GM19023 (cell line): ENCODE measurements at regions not wholly inside any gene's neighbourhood (a gene's known extent, or its start where the extent isn't known, plus 50 kb on each side); places are given as distances from the start of the nearest gene placed in this dataset.
"Not testable (repeated sequence)": the region's sequence is repeated elsewhere in the genome, so short reads cannot be mapped to it uniquely, and the experiment has no call there.

Experiments used
- ATAC-seq: cut with Tn5 transposase; IDR thresholded peaks from one replicate; pipeline ENCODE4 v1.9.1; 2021; ENCODE audit warnings: mild to moderate bottlenecking, moderate library complexity; ENCODE audit not compliant: unreplicated experiment

- ATAC-seq: no peak
These were observed 102.0 kb upstream of the IGF1R start for GRCh38 chr15:98546329-98546728.

DNA sequence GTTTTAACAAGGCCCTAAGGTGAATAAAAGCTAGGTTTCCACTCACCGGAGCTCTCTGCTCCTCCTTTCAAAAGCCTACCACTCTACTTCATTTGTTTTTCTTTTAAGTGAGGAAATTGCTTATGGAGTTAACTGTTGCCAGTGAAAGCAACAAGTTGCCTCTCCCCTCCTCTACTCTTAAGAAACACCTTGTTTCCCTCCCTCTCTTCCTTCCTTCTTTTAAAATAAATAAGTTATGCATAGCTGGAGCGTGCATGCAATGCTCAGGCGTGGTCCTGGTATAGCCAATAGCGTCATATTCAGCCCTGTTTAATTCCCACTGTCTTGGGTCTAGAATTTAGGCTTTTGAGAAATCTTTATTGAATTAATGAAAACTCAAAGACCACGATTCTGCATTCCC, 101.1 kb upstream of the IGF1R start:
- ATAC-seq: no peak

- no peak for ATAC-seq
These were observed 100.6 kb upstream of the IGF1R start for GRCh38 chr15:98547741-98548138.

DNA sequence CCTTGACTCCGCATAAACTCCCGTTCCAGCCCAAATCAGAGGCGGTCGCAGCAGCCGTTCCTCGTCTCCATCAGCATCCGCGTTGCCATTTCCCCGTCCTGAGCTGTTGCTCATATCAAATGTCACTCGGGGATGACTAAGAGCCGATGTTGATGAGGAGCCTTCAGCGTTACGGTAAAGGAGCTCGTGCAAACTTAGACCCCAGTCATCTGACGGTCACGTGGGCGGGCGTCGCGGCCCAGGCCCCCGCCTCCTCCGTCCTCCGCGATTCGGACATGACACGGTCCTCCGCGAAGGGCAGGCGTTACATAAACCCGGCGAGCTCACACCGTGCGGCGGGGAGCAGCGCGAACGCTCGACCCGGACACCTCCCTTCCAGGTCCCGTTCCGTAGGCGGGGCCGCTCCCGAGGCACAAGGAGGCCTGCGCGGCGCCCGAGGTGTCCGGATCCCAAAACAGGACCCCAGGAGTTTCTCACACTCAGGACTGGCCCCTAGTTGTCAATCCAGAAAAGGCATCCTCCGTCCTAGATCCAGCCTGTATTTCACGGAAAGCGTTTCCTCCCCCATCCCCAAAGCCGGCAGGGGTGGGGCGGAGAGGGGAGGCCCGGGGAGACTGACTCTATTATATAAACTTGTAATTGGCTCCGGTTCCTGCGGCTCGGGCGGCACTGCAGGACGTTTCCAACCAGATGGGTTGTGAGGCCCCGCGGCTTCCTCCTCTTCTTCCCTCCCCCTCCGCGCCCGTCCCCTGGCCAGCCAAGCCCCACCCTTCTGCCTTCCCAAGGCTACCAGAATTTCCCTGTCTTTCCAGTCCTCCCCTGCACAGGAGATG, 100.0 kb upstream of the IGF1R start:
- ATAC-seq: no peak

DNA sequence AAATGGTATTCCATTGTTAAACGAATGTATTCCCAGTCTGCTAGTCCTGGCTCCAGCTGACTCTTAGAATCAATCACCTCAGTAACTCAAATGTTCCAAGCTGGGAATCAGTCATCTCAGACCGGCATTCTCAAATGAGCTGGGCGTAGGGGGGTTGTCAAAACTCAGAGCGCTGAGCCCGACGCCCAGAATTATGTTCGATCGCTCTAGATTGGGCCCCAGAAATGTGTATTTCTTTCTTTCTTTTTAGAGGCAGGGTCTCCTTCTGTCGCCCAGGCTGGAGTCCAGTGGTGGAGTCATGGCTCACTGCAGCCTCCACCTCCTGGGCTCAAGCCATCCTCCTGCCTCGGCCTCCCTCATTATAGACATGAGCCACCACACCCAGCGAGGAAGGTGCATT, 99.3 kb upstream of the IGF1R start:
- ATAC-seq: no peak

DNA sequence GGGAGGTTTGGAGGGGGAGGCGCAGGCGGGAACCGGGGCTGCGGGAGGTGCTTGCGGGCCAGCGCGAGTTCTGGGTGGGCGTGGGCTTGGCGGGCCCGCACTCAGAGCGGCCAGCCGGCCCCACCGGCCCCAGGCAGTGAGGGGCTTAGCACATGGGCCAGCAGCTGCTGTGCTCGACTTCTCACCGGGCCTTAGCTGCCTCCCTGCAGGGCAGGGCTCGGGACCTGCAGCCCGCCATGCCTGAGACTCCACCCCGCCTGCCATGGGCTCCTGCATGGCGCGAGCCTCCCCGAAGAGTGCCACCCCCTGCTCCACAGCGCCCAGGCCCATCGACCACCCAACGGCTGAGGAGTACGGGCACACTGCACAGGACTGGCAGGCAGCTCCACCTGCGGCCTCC, 98.6 kb upstream of the IGF1R start:
- ATAC-seq: no peak

- not testable (repeated sequence) for ATAC-seq
These were observed 98.0 kb upstream of the IGF1R start for GRCh38 chr15:98550363-98550762.

- ATAC-seq: no peak
These were observed 96.3 kb upstream of the IGF1R start for GRCh38 chr15:98551936-98552562.

DNA sequence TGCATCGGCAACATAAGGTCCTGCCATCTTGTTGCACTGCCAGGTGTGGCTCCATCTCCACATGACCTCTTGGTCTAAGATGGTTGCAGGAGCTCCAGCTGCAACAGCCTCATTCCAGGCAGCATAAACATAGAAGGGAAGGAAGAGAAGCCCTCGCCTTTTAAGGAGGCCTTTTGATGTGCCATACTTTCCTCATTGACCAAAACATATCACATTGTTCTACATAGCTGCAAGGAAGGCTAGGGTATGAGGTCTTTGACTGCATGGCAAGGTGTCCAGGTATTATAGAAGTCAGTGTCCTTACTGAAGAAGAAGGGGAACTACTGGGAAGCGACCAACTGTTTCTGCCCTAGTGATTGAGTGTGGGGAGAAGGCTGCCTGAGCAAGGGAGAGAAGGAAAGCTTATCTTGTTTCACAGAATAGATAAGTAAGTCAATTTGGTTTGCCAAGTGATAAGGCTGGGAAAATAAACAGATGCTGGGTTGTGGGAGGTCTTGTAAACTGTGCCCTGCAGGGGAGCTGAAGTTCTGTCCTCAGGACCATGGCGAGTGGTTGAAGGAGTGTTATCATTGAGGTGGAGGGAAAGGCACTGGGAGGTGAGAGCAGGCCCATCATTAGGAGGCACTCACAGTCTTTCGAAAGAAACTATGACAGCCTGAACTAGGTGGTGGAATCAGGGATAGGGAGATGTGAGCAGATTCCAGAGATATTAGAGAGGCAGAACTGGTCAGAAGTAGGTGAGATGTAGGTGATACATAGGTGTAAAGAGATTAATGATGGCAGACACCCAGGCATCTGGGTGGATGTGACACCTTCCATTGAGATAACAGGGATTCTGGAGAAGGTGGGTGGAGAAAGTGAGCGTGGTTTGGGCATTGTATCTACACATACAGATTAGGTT, 93.8 kb upstream of the IGF1R start:
- no peak for ATAC-seq

- ATAC-seq: no peak
These were observed 93.2 kb upstream of the IGF1R start for GRCh38 chr15:98555173-98555515.

DNA sequence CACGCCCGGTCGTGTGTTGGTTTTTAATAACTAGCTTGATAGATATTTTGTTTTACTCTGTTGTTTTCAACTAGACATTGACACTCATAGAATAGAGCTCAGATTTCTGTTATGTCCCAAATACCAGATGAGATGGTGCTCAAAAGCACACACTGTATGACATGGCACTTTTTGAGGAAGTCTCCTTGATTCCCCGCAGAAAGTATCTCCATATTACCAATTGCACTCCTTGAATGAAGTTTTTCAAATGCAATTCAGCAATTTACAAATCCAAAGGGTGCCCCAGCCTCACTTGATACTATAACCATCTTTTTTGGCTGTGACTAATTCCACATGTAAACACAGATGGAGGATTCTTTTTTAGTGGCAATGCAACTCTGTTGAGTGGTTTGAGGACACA, 92.0 kb upstream of the IGF1R start:
- ATAC-seq: no peak

DNA sequence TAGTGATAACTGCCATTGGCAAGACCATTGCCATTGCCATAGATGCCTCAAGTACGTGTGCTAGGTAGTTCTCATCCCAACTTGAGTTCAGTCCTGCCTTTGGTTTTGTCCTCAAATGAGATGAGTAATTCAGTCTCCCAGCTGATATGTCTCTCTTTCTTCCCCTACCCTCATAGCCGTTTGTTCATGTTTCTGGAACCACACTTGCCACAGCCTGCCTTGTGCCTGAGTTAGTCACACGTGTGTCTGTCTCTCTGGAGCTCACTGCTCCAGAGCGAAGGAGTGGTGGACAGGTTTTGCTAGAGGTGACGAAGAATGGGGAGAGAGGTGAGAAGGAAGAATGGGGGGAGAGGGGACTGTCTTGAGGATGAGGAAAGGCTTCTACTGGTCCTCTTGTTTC, 88.0 kb upstream of the IGF1R start:
- no peak for ATAC-seq

GRCh38 chr15:98561169-98561941, 87.0 kb upstream of the IGF1R start:
- ATAC-seq: no peak

GRCh38 chr15:98562331-98562937, 85.9 kb upstream of the IGF1R start:
- ATAC-seq: no peak

DNA sequence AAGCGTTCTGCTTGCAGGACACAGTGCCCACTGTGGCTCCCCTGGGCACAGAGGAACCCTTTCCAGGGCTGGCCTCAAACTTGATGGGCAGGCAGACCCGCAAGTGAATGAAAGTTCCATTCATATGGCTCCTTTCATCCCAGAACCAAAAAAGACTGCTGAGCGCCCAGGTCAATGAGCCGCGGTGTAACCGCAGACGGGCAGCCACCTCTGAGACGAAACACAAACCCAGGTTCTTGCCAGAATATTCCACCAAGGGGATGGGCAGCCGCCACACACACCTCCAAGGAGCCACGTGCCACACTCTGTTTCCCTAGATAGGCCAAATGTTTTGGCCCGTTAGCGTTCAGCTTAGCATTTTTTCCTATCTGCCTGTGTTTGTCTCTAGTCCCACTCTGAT, 82.8 kb upstream of the IGF1R start:
- no peak for ATAC-seq

DNA sequence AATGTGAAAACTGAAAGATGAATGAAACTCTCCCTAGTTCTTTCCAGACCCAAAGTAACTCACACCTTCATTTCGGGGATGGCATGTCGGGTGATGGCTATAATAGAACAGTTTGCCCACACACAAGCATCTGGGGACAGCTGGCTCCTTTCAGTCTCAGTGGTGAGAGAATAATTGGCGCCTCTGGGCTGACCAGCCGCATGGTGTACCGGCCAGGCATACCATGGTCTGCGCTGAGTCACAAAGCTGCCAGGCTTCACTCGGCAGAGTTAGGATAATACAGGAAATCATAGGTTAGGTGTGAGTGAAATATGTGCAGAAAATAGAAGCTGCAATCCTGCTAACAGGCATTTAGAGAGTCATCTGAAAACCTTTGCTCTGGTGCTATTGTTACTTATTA, 80.4 kb upstream of the IGF1R start:
- ATAC-seq: no peak

- ATAC-seq: no peak
These were observed 79.8 kb upstream of the IGF1R start for GRCh38 chr15:98568382-98569017.

- no peak for ATAC-seq
These were observed 78.2 kb upstream of the IGF1R start for GRCh38 chr15:98570119-98570518.

GRCh38 chr15:98580572-98580971, 67.8 kb upstream of the IGF1R start:
- no peak for ATAC-seq

GRCh38 chr15:98581715-98582114, 66.6 kb upstream of the IGF1R start:
- ATAC-seq: no peak
